Fibroblast of lung (primary cell): ENCODE measurements at regions not wholly inside any gene's neighbourhood (a gene's known extent, or its start where the extent isn't known, plus 50 kb on each side); places are given as distances from the start of the nearest gene placed in this dataset.

Experiments
- EZH2 ChIP-seq: IDR thresholded peaks from 2 replicates; pipeline ENCODE4 v1.5.1; 2012; ENCODE audit warnings: low read length, control low read depth, mild to moderate bottlenecking; ENCODE audit errors: missing control alignments
- TF ChIP-seq, protein P1 (sequence below), 2 donors: IDR thresholded peaks in 1 of 2; conservative IDR thresholded peaks in 1 of 2; 1 replicate in 1 of 2; 2 replicates in 1 of 2; pipeline ENCODE4 v1.5.1; 2011 to 2012; ENCODE audit warnings: low read length in 2 of 2, control low read depth in 1 of 2, inconsistent platforms in 1 of 2, low read depth in 1 of 2, mild to moderate bottlenecking in 1 of 2

DNA sequence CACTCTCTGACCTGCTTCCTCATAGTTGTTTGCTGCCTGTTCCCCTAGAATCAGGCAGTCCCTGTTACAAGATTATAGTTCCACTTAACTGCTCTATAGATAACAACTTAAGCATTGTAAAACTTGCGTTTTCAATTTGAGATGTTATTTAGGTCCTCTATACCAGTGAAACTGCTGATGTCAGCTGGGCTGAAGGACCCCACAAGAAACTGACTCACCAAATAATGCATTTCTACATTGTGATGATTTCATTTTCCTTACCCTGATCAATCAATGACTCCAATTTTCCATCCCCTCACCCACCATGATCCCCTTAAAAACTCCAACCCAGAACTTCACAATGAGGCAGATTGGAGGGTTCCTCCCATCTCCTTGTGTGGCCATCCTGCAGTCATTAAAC lies 280.7 kb downstream of the SLITRK1 start:
- TF ChIP-seq, protein P1, sequence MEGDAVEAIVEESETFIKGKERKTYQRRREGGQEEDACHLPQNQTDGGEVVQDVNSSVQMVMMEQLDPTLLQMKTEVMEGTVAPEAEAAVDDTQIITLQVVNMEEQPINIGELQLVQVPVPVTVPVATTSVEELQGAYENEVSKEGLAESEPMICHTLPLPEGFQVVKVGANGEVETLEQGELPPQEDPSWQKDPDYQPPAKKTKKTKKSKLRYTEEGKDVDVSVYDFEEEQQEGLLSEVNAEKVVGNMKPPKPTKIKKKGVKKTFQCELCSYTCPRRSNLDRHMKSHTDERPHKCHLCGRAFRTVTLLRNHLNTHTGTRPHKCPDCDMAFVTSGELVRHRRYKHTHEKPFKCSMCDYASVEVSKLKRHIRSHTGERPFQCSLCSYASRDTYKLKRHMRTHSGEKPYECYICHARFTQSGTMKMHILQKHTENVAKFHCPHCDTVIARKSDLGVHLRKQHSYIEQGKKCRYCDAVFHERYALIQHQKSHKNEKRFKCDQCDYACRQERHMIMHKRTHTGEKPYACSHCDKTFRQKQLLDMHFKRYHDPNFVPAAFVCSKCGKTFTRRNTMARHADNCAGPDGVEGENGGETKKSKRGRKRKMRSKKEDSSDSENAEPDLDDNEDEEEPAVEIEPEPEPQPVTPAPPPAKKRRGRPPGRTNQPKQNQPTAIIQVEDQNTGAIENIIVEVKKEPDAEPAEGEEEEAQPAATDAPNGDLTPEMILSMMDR (conservative IDR thresholded peaks at IDR 0.05 in 1 of 2, IDR thresholded peaks at IDR 0.05 in 1 of 2; ENCODE audit: low read depth in 1 of 2, low read length in 2 of 2): no peak
- no peak for TF ChIP-seq EZH2
